GM23248 (cell line): ENCODE measurements at regions not wholly inside any gene's neighbourhood (a gene's known extent, or its start where the extent isn't known, plus 50 kb on each side); places are given as distances from the start of the nearest gene placed in this dataset.

Source experiments
- EZH2 ChIP-seq: fragments of 200-600 bp; sonication (generic); IDR thresholded peaks from 2 replicates; pipeline ENCODE4 v1.6.1; 2018; ENCODE audit warnings: antibody characterized with exemption, mild to moderate bottlenecking; ENCODE audit not compliant: insufficient read depth, poor library complexity, severe bottlenecking
- EZH2phosphoT487 ChIP-seq: fragments of 200-600 bp; sonication (generic); IDR thresholded peaks from 2 replicates; pipeline ENCODE4 v1.6.1; 2018; ENCODE audit warnings: antibody characterized with exemption, moderate library complexity, mild to moderate bottlenecking, low read depth; ENCODE audit not compliant: insufficient read depth

GRCh38 chrX:40465735-40466551, 114.8 kb upstream of the ATP6AP2 start:
- TF ChIP-seq EZH2phosphoT487 = no peak
- TF ChIP-seq EZH2 = no peak
